ENCODE measurements at regions not wholly inside any gene's neighbourhood (a gene's known extent, or its start where the extent isn't known, plus 50 kb on each side); places are given as distances from the start of the nearest gene placed in this dataset.
"Not testable (repeated sequence)": the region's sequence is repeated elsewhere in the genome, so short reads cannot be mapped to it uniquely, and the experiment has no call there.

- DNase-seq, result no peak
These were observed 820.5 kb downstream of the NR2F1-AS1 start for GRCh38 chr5:92760550-92760949.

- no peak for DNase-seq
These were observed 822.5 kb downstream of the NR2F1-AS1 start for GRCh38 chr5:92758552-92758951.

DNA sequence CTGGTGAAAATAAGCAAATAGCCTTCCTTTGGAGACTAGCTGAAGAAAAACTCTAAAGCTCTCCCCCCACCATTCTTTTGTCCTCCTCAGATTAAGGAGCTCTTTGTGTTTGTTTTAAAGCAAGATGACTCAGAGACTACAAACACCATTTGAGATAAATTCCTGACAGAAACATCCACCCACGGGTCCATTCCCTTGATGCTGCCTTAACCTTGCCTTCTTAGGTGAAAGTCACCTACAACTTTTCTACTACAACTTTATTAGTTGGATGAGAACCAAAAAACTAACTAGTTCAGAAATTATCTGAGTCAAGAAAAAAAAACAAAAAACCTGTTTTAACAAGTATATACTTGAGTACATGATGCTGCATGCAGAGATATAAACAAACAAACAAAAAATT, 831.1 kb downstream of the NR2F1-AS1 start:
- no peak for DNase-seq

DNA sequence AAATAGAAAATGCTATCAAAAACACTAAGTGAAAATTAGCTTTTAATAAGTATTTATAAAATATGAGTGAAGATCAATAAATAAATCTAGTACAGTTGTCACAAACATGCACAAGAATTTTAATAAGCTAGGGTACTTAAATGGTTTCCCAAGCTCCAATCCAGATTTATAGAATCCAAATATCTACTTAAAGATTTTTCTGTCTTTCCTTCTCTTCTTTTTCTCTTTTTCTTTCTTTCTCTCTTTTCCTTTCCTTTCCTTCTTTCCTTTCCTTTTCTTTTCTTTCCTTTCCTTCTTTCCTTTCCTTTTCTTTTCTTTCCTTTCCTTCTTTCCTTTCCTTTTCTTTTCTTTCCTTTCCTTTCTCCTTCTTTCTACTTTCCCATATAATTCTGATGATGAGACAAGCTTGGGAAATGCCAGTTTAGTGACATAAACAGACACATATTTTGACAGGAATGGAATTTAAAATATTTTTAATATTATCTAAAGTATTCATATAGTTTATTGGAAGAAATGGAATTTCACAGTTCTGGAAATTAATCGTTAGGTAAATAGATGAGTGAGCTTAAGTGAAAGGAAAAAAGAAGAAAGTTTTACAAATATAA, 832.8 kb downstream of the NR2F1-AS1 start:
- DNase-seq, result no peak

DNA sequence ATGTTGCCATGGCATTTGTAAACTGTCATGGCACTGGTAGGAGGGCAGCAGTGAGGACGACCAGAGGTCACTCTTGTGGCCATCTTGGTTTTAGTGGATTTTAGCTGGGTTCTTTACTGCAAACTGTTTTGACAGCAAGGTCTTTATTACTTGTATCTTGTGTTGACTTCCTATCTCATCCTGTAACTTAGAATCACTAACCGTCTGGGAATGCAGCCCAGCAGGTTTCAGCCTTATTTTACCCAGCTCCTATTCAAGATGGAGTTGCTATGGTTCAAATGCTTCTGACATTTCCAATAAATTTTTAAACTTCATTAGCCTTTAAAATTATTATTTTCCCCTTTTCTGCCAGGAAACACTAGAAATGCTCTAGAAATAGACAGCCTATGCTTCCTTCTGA, 839.1 kb downstream of the NR2F1-AS1 start:
- no peak for DNase-seq

GRCh38 chr5:92734211-92734940, 846.6 kb downstream of the NR2F1-AS1 start:
- no peak for DNase-seq

DNA sequence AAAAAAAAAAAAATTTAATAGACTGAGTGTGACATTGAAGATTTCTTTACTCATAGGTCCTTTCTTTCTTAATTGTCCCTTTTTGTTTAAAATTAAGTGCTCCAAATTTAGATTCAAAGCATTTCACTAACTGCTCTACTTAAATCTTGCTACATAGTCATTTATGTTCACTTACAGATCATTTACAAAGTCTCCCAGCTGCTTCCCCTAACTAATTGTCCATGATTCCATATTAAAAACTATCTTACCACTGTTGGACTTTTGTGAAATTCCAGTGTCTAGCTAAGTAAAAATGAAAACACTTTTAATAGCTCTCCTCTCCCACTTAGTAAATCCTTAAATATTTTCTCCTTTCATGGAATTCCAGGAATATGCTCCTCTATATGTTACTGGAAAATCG, 850.5 kb downstream of the NR2F1-AS1 start:
- no peak for DNase-seq

DNA sequence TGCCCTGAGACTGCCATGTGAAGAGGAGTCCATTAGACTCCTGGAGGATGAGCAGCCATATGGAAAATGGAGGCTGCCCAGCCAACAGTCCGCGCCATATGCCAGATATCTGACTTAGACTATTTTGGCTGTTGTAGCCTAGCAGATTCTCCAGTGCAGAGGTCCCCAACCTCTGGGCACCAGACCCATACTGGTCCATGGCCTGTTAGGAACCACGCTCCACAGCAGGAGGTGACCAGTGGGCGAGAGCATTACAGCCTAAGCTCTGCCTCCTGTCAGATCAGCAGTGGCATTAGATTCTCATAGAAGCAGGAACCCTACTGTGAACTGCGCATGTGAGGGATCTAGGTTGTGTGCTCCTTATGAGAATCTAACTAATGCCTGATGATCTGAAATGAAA, 851.9 kb downstream of the NR2F1-AS1 start:
- no peak for DNase-seq

DNA sequence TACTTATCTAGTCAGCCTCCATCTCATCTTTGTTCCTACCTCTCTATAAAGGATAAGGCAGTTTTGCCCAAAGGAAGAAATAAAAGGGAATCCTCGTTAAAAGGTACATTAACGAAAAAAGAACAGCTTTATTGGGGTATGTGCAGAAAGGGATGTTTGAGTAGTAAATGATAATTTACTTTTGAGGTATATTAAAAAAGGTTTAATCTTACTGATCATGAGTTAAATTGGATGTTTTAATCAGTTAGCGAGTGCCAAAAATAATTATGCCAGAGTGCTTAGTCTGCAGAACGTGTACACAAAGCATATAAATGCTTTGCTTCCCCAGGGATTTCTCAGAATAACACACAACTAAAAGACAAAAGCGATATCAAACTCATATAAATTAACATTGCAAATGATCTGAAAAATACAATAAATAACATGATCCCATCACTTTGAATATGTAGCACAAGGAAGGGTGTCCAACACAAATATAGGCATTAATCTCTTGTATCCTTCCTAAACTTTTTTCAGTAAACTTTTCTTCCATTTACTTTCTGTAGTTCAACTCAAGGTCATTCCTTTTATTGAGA, 865.0 kb downstream of the NR2F1-AS1 start:
- no peak for DNase-seq

DNA sequence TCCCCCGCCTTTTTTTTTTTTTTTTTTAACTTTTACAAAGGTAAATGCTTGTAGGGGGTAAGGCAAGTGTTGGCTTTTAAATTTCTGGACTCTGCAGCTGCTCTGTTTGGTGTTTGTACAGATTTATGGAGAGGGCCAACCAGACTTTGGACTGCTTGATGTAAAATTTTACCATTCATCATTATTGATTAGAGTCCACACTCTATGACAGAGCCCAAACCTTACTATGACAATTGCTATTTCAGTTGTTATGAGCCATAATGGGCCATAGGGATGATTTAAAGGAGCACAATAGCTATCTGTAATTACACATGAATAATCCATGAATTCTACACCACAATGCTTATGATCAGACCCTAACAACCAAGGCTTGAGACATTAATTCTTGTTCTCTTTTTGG, 867.2 kb downstream of the NR2F1-AS1 start:
- DNase-seq, result no peak

- no peak for DNase-seq
These were observed 867.7 kb downstream of the NR2F1-AS1 start for GRCh38 chr5:92713335-92713743.

GRCh38 chr5:92711956-92712355, 869.1 kb downstream of the NR2F1-AS1 start:
- no peak for DNase-seq

- no peak for DNase-seq
These were observed 876.4 kb downstream of the NR2F1-AS1 start for GRCh38 chr5:92704590-92704989.

GRCh38 chr5:92703976-92704375, 877.0 kb downstream of the NR2F1-AS1 start:
- no peak for DNase-seq

DNA sequence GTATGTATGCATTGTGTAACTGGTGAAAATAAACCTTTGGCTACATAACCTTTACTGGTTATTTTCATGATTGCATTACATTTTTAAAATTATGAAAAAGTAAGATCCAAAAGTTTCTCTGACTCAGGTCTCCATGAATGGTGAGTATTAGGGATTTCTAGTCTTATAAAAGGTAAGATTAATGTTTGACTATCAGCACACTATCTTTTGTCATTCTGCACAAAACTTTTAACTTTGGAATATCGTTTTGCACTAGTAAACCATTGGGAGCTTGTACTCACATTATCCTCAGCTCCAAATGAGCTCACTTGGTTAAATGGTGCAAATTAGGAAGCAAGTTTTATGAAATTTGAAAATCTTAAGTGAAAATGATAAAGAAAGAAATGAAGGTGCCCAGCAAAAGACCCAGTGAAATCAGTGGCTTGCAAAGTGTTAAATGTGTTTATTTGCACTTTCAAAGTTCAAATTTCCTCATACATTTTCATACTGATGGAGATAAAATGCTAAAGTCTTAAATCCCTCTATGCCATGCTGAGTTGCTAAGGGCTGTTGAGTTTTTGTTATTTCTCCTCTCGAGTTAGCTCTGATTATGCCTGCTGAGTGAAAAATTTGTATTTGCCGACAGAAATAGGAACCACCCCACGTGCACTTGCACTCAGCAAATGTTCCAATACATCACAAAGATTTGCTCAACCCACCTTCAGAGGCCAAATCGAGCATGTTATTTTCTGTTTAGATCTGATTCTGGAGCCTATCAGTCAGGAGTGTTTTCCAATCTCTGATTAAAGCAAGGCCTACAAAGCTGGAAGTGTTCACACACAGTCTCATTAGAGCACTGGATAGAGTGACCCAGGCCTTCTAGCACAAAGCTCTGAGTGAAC, 885.7 kb downstream of the NR2F1-AS1 start:
- DNase-seq, result no peak

DNA sequence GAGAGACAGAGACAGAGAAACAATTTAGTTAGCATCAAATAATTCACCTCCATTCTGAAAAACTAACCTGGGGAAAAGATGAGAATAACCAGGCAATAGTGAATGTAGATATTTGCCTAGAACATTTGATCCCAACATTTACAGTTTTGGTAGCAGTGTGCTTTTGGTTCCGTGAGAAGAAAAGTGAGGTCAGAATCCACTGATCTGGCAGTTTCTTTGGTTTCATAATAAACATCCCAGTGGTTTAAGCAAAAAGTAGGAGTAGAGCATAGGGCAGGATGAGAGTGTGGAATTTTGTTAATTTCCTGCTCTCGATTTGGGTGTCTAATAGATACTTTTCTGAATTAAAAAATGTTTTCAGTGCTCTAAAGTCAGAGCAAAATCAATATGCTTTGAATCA, 887.0 kb downstream of the NR2F1-AS1 start:
- no peak for DNase-seq

DNA sequence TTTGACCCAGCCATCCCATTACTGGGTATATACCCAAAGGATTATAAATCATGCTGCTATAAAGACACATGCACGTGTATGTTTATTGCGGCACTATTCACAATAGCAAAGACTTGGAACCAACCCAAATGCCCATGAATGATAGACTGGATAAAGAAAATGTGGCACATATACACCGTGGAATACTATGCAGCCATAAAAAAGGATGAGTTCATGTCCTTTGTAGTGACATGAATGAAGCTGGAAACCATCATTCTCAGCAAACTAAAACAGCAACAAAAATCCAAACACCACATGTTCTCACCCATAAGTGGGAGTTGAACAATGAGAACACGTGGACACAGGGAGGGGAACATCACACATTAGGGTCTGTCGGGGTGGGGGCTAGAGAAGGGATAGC, 889.1 kb downstream of the NR2F1-AS1 start:
- not testable (repeated sequence) for DNase-seq

DNA sequence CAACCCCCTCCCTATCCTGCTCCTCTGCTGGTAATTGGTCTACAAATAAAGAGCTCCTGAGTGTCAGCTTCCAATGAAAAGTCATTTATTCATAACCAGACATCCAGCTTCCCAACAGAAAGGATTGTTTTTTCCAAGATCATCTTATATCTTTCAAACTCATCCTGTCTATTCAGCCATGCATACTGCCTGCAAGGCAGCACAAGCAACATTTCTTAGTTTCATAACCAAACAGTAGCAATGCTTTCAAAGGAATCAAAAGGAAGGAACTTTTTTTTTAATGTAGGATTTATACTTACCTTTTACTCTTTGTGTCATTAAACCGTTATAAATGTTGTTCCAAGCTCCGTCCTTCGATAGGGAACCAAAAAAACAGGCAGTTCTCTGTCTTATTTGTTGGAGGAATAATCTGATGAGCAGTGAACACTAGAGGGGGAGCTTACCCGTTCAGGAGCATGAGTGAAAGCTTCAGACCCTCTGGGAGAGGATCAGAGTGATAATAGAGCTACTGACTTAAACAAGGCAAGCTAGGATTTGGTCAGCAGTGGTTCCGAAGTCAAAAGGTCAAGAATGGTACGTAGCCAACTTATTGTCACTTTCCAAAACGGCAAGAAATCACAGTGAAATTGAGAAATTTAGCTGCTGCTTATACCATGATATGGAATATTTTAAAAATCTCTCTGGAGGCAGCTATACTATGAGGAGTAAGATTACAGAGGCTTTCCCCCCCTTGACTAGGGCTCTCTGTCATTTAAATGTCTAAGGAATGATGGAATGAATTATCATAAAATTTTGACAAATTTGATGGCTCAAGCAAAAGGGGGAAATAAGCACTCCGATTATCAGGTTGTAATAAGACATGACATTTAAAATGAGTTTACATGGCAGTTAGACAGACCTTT, 892.9 kb downstream of the NR2F1-AS1 start:
- DNase-seq, result no peak

GRCh38 chr5:92678640-92679039, 902.4 kb downstream of the NR2F1-AS1 start:
- DNase-seq, result no peak

DNA sequence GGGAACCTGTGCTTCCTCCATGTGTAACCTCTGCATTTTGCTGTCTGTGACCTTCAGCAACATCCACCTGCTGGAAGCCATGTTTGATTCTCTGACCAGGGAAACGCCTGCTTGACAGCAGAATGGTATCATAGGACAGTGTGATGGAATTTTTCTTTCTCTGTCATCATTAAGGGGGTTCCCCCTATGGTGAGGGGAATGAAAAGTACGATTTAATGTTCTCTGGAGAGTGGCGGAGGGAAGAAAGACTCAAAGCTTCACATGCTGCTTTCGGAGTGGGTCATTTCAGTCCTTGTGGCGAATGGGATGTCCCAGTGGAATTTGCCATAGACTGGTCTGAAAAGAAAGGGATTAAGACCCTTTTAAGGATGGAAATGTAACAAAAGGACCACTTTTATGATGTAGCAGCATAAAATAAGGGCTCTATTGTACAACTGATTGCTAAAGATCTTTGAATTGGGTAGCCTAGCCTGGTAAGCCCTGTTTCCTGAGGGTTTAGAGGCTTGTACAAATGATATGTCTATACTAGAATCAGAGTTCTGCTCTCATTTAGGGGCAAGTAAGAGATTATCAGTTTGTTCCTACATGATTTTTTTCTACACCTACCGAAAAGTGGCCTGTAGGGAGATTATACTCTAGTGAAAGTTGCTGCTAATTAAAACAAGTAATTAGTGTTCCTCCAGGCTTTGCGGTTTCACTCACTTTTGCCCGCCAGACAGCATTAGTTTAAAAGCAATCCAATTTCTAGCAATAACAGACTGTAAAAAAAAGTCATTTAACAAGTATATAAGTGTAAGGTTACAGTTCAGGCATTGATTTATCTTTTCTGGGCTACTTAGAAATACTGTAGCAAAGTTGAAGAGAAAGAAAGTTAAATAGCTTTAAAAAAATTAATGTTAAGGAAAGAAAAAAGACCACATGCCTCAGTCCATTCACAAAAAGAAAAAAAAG, 904.5 kb downstream of the NR2F1-AS1 start:
- DNase-seq, result no peak

- DNase-seq, result no peak
These were observed 906.7 kb downstream of the NR2F1-AS1 start for GRCh38 chr5:92674321-92674720.
